RWPE1 (cell line): ENCODE measurements at regions not wholly inside any gene's neighbourhood (a gene's known extent, or its start where the extent isn't known, plus 50 kb on each side); places are given as distances from the start of the nearest gene placed in this dataset.

Experiments
- CTCF ChIA-PET: fragments of 350-600 bp; sonication (Branson Sonifier 250); formaldehyde crosslinking; extraction: SDS; loops from one replicate; lab custom pipeline; 2021; lab: Yijun Ruan, JAX
- POLR2A ChIA-PET: fragments of 400-600 bp; formaldehyde crosslinking; extraction: SDS; loops from one replicate; lab custom pipeline; 2020; ENCODE audit warnings: antibody characterized with exemption; ENCODE audit not compliant: low non-redundant PET; lab: Yijun Ruan, JAX
- DNase-seq: peaks from one replicate; pipeline ENCODE4 v3.0.0; 2012; ENCODE audit warnings: low spot score
- H3K27ac ChIP-seq: fragments of 450-650 bp; 2 replicates; pipeline ENCODE4 v1.5.1; 2017
- CTCF ChIP-seq: fragments of 450-650 bp; conservative IDR thresholded peaks from 2 replicates; pipeline ENCODE4 v1.5.1; 2017; ENCODE audit warnings: low read depth, mild to moderate bottlenecking

DNA sequence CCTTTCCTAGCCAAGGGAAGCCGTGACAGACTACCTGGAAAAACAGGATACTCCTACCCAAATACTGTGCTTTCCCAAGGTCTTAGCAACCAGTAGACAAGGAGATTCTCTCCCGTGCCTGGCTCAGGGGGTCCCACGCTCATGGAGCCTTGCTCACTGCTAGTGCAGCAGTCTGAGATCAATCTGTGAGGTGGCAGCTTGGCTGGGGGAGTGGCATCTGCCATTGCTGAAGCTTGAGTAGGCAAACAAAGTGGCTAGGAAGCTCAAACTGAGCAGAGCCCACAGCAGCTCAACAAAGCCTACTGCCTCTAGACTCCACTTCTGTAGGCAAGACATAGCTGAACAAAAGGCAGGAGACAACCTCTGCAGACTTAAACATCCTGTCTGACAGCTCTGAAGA is 177.1 kb downstream of the PARM1 start:
- no peak overlapping the region for H3K27ac ChIP-seq
- DNase-seq: no peak
- no peak for TF ChIP-seq CTCF
- CTCF ChIA-PET: no interaction called here
- POLR2A ChIA-PET: no interaction called here

DNA sequence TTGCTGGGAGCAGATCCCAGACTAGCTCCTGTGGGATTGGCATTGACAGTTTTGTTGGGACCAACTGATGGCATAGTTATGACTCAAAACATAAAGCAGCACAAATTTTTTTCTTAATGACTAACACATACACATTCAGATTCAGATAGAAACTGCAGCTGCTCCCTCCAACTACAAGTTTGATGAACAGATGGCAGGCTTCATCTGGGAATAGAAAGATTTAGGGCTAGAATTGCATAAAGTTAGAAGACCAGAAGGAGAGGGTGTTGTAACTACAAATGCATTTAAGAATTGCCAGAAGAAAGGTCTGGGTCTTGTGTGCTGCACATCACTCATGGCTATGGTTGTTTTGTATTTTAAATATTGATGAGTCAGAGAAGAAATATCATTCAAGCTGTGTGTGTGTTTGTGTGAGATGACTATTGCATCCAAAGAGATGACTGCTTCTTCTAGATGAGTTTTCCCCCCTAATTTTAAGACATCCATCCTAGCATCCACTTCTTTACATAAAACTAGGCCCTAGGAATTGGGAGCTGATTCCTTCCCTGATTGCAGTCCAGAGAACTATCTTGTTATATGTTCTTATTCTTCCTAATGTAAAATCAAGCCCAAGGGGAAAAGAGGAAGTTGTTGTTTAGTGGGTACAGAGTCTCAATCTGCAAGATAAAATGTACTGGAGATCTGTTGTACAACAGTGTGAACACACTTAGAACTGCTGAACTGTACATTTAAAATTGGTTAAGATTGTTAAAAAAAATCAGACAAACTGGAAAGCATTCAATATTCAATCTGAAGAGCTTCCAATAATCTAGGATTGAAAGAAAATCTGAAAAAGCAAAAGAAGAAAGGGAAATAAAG is 175.1 kb downstream of the PARM1 start:
- no peak overlapping the region for H3K27ac ChIP-seq
- CTCF ChIA-PET: no interaction called here
- POLR2A ChIA-PET: no interaction called here

GRCh38 chr4:75102787-75103085 is 169.8 kb downstream of the PARM1 start:
- no peak overlapping the region for H3K27ac ChIP-seq
- CTCF ChIA-PET: no interaction called here
- no peak for DNase-seq
- POLR2A ChIA-PET: no interaction called here
- no peak for TF ChIP-seq CTCF

More for the DNA sequence above, 175.1 kb downstream of the PARM1 start:
- TF ChIP-seq CTCF: no peak
- DNase-seq: no peak

DNA sequence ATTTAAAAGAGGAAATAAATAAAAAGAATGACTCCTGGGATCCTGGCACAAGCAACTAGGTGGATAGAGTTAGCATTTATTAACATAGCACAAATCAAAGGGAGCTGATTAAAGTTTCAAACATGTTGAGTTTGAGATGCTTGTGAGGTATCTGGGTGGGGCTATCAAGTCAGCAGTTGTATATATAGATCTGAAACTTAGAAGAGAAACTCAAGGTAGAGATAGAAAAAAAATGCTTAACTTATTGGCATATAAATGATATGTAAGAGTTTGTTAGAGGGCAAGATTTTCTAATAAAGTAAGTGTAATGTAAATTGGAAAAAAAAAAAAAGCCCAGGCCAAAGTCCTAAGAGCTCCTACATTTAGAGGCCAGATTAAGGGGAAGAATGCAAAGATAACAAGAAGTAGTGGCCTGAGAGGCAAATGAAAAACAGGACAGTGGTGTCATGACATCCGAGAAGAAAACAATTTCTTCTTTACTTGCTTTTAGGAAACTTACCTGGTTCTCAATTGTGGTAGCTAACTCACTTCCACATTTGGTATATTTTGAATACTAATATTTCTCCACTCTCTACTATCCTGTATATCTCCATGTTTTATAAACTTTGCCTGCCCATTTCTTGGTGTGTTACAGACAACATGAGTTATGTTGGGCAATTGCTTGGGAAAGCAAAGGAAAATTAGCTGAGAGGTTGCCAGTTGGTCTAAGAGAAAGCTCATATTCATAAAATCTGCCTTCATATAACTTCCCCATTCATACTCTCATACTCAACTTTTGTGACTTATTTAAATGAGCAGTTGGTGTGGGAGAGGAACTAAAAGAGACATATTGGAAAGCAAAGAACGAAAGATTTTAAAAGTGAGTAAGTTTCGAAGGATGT is 169.2 kb downstream of the PARM1 start:
- POLR2A ChIA-PET: no interaction called here

More for the DNA sequence above, 169.2 kb downstream of the PARM1 start:
- CTCF ChIA-PET: no interaction called here
- H3K27ac ChIP-seq: no peak overlapping the region
- no peak for DNase-seq
- TF ChIP-seq CTCF: no peak
